ENCODE measurements at regions not wholly inside any gene's neighbourhood (a gene's known extent, or its start where the extent isn't known, plus 50 kb on each side); places are given as distances from the start of the nearest gene placed in this dataset.

DNA sequence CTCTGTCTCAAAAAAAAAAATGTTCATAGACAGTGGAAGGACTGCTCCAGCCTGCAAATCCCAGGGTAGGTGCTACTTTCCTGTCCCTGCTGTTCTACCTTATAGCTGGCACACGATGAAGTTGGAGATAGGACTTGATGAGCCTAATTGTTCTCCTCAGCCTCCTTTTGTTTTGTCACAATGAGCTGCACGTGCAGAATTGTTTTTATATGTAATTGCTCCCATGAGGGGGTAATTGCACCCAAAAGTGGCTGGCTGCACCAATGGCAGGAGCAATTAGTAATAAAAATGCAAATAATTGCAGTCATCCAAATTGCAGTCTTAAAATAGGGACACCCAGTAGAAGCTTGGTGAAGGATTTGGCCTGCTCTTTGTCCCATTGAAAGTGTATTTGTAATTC is 63.0 kb upstream of the PFN2 start:
- TF ChIP-seq, protein P1, sequence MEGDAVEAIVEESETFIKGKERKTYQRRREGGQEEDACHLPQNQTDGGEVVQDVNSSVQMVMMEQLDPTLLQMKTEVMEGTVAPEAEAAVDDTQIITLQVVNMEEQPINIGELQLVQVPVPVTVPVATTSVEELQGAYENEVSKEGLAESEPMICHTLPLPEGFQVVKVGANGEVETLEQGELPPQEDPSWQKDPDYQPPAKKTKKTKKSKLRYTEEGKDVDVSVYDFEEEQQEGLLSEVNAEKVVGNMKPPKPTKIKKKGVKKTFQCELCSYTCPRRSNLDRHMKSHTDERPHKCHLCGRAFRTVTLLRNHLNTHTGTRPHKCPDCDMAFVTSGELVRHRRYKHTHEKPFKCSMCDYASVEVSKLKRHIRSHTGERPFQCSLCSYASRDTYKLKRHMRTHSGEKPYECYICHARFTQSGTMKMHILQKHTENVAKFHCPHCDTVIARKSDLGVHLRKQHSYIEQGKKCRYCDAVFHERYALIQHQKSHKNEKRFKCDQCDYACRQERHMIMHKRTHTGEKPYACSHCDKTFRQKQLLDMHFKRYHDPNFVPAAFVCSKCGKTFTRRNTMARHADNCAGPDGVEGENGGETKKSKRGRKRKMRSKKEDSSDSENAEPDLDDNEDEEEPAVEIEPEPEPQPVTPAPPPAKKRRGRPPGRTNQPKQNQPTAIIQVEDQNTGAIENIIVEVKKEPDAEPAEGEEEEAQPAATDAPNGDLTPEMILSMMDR (IDR thresholded peaks at IDR 0.05; ENCODE audit: low read length): no peak
- no peak for TF ChIP-seq EZH2 (optimal IDR thresholded peaks at IDR 0.05; ENCODE audit: low read depth, low read length)
